Caco-2 (cell line): ENCODE measurements at regions not wholly inside any gene's neighbourhood (a gene's known extent, or its start where the extent isn't known, plus 50 kb on each side); places are given as distances from the start of the nearest gene placed in this dataset.

Experiments
- BruUV-seq: library from RNA; stranded (reverse); fragments of 400-500 nt; replicated peaks from 2 replicates; lab custom pipeline; 2021; lab: Mats Ljungman, UMichigan
- CTCF ChIA-PET: fragments of 300-600 bp; sonication (Branson Sonifier 250); formaldehyde crosslinking; loops from one replicate; lab custom pipeline; 2022; ENCODE audit warnings: antibody characterized with exemption; lab: Charles Lee
- POLR2A ChIA-PET: fragments of 300-600 bp; sonication (Branson Sonifier 250); formaldehyde crosslinking; loops from one replicate; lab custom pipeline; 2022; ENCODE audit warnings: antibody characterized with exemption; lab: Charles Lee
- DNase-seq, 2 experiments: peaks; one replicate each; pipeline versions ENCODE4 v3.0.0 to v3.0.0-alpha.2; 2020 to 2022
- H3K27me3 ChIP-seq: replicated peaks from 2 replicates; pipeline ENCODE4 v1.6.0; 2011; ENCODE audit warnings: low read length; ENCODE audit not compliant: control insufficient read depth, insufficient read depth
- H3K36me3 ChIP-seq: 2 replicates; pipeline ENCODE4 v1.5.1; 2011; ENCODE audit warnings: low read length; ENCODE audit not compliant: control insufficient read depth, insufficient read depth
- H3K4me1 ChIP-seq: fragments of 250-450 bp; sonication (Bioruptor Pico); 2 replicates; pipeline ENCODE4 v1.5.1; 2020; ENCODE audit warnings: mild to moderate bottlenecking
- H3K4me3 ChIP-seq: 2 replicates; pipeline ENCODE4 v1.5.1; 2011; ENCODE audit warnings: low read depth, mild to moderate bottlenecking, control low read depth, low read length
- H3K9me3 ChIP-seq: fragments of 250-450 bp; sonication (Bioruptor Pico); 2 replicates; pipeline ENCODE4 v1.5.1; 2020; ENCODE audit warnings: mild to moderate bottlenecking, moderate library complexity
- H3K27ac Mint-ChIP-seq: one replicate; pipeline ENCODE4 v1.8.0; 2022; ENCODE audit warnings: mixed read lengths; ENCODE audit not compliant: unreplicated experiment
- H3K27me3 Mint-ChIP-seq: one replicate; pipeline ENCODE4 v1.8.0; 2022; ENCODE audit warnings: mixed read lengths; ENCODE audit not compliant: insufficient read depth, unreplicated experiment
- H3K36me3 Mint-ChIP-seq: one replicate; pipeline ENCODE4 v1.8.0; 2022; ENCODE audit warnings: mild to moderate bottlenecking, mixed read lengths; ENCODE audit not compliant: insufficient read depth, unreplicated experiment
- H3K4me1 Mint-ChIP-seq: one replicate; pipeline ENCODE4 v1.8.0; 2022; ENCODE audit warnings: low read depth, mixed read lengths; ENCODE audit not compliant: unreplicated experiment
- H3K4me3 Mint-ChIP-seq: one replicate; pipeline ENCODE4 v1.8.0; 2022; ENCODE audit warnings: mild to moderate bottlenecking, moderate library complexity, mixed read lengths; ENCODE audit not compliant: unreplicated experiment
- H3K9me3 Mint-ChIP-seq: one replicate; pipeline ENCODE4 v1.8.0; 2022; ENCODE audit warnings: mixed read lengths; ENCODE audit not compliant: unreplicated experiment
- intact Hi-C: fragments of 100-400 bp; cut with micrococcal nuclease; formaldehyde crosslinking; loops from one replicate; pipeline ENCODE4 v1.10.0; 2022; ENCODE audit not compliant: unreplicated experiment
- TF ChIP-seq, protein P1 (sequence below), 2 experiments: fragments of 200-600 bp in 1 of 2; IDR thresholded peaks; 1 replicate in 1 of 2; 2 replicates in 1 of 2; pipeline versions ENCODE4 v1.5.1 to v1.8.0; 2011 to 2022; ENCODE audit warnings: antibody characterized with exemption in 1 of 2, control low read depth in 1 of 2, inconsistent platforms in 1 of 2, low read depth in 1 of 2, low read length in 1 of 2, mild to moderate bottlenecking in 1 of 2, moderate library complexity in 1 of 2; ENCODE audit not compliant: insufficient read depth in 1 of 2, severe bottlenecking in 1 of 2, unreplicated experiment in 1 of 2

DNA sequence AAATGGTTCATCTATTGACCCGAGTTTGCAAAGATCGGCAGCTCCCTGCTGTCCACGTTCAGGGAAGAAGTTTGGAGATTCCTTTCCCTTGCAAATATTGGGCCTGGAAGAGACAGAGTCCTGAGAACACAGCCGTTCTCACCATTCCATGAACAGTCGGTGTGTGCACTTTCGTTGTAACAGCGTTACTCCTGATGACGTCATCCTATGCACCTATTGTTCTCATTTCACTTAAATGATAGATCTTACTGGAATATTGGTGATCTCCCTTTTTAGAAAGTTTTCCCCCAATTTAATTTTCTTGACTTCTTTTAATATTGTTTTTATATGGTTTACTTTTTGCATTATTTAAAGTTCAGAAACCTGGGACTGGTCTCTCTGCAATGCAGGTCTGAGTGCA is 320.7 kb upstream of the PFKP start:
- H3K9me3 Mint-ChIP-seq = no peaks in the 10 kb centered on the region

DNA sequence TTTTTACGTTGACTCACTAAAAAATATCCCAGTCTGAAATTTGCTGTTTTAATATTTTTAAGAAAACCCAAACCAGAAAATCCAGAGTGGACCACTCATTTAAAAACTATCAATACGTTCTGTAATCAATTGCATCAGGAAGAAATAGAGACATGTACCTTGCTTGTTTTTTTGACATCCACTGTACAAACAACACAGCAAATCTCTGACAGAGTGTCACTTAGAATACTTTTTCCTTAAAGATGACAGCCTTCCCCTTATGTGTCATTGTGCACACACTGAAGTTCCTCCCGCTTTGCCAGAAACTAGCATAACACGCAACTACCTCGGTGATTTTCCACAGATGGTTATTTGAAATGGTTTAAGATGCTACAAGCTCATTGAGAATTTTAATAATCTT is 321.7 kb upstream of the PFKP start:
- ChIA-PET CTCF (no interaction called here), POLR2A (no interaction called here)
- H3K4me1 Mint-ChIP-seq = no peaks in the 10 kb centered on the region
- H3K9me3 Mint-ChIP-seq = no peaks in the 10 kb centered on the region
- H3K4me3 Mint-ChIP-seq = no peak overlapping the region
- Histone ChIP-seq H3K36me3 (no peaks in the 10 kb centered on the region), H3K9me3 (no peaks in the 10 kb centered on the region), H3K4me3 (no peak overlapping the region), H3K4me1 (no peaks in the 10 kb centered on the region), H3K27me3 (no peaks in the 10 kb centered on the region)
- H3K36me3 Mint-ChIP-seq = no peaks in the 10 kb centered on the region
- TF ChIP-seq, protein P1, sequence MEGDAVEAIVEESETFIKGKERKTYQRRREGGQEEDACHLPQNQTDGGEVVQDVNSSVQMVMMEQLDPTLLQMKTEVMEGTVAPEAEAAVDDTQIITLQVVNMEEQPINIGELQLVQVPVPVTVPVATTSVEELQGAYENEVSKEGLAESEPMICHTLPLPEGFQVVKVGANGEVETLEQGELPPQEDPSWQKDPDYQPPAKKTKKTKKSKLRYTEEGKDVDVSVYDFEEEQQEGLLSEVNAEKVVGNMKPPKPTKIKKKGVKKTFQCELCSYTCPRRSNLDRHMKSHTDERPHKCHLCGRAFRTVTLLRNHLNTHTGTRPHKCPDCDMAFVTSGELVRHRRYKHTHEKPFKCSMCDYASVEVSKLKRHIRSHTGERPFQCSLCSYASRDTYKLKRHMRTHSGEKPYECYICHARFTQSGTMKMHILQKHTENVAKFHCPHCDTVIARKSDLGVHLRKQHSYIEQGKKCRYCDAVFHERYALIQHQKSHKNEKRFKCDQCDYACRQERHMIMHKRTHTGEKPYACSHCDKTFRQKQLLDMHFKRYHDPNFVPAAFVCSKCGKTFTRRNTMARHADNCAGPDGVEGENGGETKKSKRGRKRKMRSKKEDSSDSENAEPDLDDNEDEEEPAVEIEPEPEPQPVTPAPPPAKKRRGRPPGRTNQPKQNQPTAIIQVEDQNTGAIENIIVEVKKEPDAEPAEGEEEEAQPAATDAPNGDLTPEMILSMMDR (IDR thresholded peaks at IDR 0.05; ENCODE audit: insufficient read depth in 1 of 2, low read depth in 1 of 2, low read length in 1 of 2, severe bottlenecking in 1 of 2, unreplicated experiment in 1 of 2) = no peak
- no peak for DNase-seq
- peaks cover 34% of the 10 kb centered on the region for H3K27me3 Mint-ChIP-seq
- intact Hi-C loops = no loop called here
- H3K27ac Mint-ChIP-seq = no peak overlapping the region
- BruUV-seq = no TSS peak

More for the DNA sequence above, 320.7 kb upstream of the PFKP start:
- ChIA-PET CTCF (no interaction called here), POLR2A (no interaction called here)
- Histone ChIP-seq H3K4me1 (no peaks in the 10 kb centered on the region), H3K4me3 (no peak overlapping the region), H3K27me3 (no peaks in the 10 kb centered on the region), H3K9me3 (no peaks in the 10 kb centered on the region), H3K36me3 (no peaks in the 10 kb centered on the region)
- BruUV-seq = no TSS peak
- no peaks in the 10 kb centered on the region for H3K4me1 Mint-ChIP-seq
- intact Hi-C loops = no loop called here
- H3K27me3 Mint-ChIP-seq = peaks cover 32% of the 10 kb centered on the region
- DNase-seq = no peak
- no peak overlapping the region for H3K4me3 Mint-ChIP-seq
- TF ChIP-seq, protein P1 (IDR thresholded peaks at IDR 0.05; ENCODE audit: insufficient read depth in 1 of 2, low read depth in 1 of 2, low read length in 1 of 2, severe bottlenecking in 1 of 2, unreplicated experiment in 1 of 2) = no peak
- H3K27ac Mint-ChIP-seq = no peak overlapping the region
- no peaks in the 10 kb centered on the region for H3K36me3 Mint-ChIP-seq

DNA sequence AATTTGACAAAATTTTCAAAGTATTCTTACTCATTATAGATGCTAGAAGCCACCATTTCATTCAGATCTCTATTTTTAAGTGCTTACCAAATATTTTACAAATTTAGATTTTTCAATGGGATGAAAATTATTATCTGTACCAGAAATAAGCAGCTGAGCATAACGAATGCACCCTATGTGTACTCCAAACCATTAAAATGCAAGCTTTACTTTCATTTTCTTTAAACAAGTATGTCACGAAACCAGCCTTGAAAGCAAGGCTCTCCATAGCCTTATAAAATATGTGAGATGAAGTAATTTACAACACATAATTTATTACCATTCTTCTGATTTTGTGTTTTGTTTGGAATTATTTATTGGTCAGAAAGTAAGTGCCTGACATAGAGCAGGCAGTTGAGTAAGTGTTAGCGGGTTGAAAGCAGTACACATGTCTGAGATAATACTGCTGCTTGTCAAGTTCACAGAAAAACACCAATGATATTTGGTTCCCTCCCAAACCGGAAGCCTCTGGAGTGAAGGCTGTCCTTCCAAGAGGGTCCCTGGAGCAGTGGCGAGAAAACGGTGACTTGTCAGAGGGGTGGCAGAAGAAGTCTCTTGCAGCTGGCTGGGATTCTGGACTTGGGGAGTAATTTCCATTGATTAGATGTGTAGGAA is 322.7 kb upstream of the PFKP start:
- Mint-ChIP-seq H3K9me3 (no peaks in the 10 kb centered on the region), H3K4me1 (no peaks in the 10 kb centered on the region), H3K4me3 (no peak overlapping the region), H3K36me3 (no peaks in the 10 kb centered on the region), H3K27me3 (peaks cover 36% of the 10 kb centered on the region), H3K27ac (no peak overlapping the region)
- no peaks in the 10 kb centered on the region for H3K9me3 ChIP-seq
- no TSS peak for BruUV-seq
- no peak for DNase-seq
- no peaks in the 10 kb centered on the region for H3K36me3 ChIP-seq
- no peak overlapping the region for H3K4me3 ChIP-seq
- TF ChIP-seq, protein P1 (IDR thresholded peaks at IDR 0.05; ENCODE audit: insufficient read depth in 1 of 2, low read depth in 1 of 2, low read length in 1 of 2, severe bottlenecking in 1 of 2, unreplicated experiment in 1 of 2) = no peak
- intact Hi-C loops = no loop called here
- H3K4me1 ChIP-seq = no peaks in the 10 kb centered on the region
- ChIA-PET CTCF (no interaction called here), POLR2A (no interaction called here)
- no peaks in the 10 kb centered on the region for H3K27me3 ChIP-seq
